ENCODE measurements at regions not wholly inside any gene's neighbourhood (a gene's known extent, or its start where the extent isn't known, plus 50 kb on each side); places are given as distances from the start of the nearest gene placed in this dataset.

GRCh38 chr1:60547821-60548220 is 474.3 kb upstream of the C1orf87 start:
- Mint-ChIP-seq H3K36me3 (ENCODE audit: low read depth, unreplicated experiment) (no peaks in the 10 kb centered on the region), H3K9me3 (ENCODE audit: unreplicated experiment) (no peaks in the 10 kb centered on the region), H3K27me3 (ENCODE audit: unreplicated experiment) (peaks cover 4% of the 10 kb centered on the region), H3K27ac (ENCODE audit: unreplicated experiment) (no peak overlapping the region), H3K4me3 (ENCODE audit: unreplicated experiment) (no peak overlapping the region), H3K4me1 (ENCODE audit: unreplicated experiment) (no peaks in the 10 kb centered on the region)
- DNase-seq (ENCODE audit: low spot score) = no peak
- TF ChIP-seq CTCF (IDR thresholded peaks at IDR 0.05; ENCODE audit: unreplicated experiment) = no peak

GRCh38 chr1:60541831-60542532 is 468.4 kb upstream of the C1orf87 start:
- H3K27ac Mint-ChIP-seq (ENCODE audit: unreplicated experiment) = no peak overlapping the region
- peaks cover 15% of the 10 kb centered on the region for H3K4me1 Mint-ChIP-seq (ENCODE audit: unreplicated experiment)
- H3K9me3 Mint-ChIP-seq (ENCODE audit: unreplicated experiment) = no peaks in the 10 kb centered on the region
- no peaks in the 10 kb centered on the region for H3K27me3 Mint-ChIP-seq (ENCODE audit: unreplicated experiment)
- DNase-seq (ENCODE audit: low spot score) = no peak
- TF ChIP-seq CTCF (IDR thresholded peaks at IDR 0.05; ENCODE audit: unreplicated experiment) = no peak
- no peaks in the 10 kb centered on the region for H3K36me3 Mint-ChIP-seq (ENCODE audit: low read depth, unreplicated experiment)
- no peak overlapping the region for H3K4me3 Mint-ChIP-seq (ENCODE audit: unreplicated experiment)

GRCh38 chr1:60540141-60540540 is 466.6 kb upstream of the C1orf87 start:
- Mint-ChIP-seq H3K4me3 (ENCODE audit: unreplicated experiment) (no peak overlapping the region), H3K9me3 (ENCODE audit: unreplicated experiment) (no peaks in the 10 kb centered on the region), H3K36me3 (ENCODE audit: low read depth, unreplicated experiment) (no peaks in the 10 kb centered on the region), H3K4me1 (ENCODE audit: unreplicated experiment) (peaks cover 15% of the 10 kb centered on the region), H3K27me3 (ENCODE audit: unreplicated experiment) (no peaks in the 10 kb centered on the region), H3K27ac (ENCODE audit: unreplicated experiment) (no peak overlapping the region)
- no peak for DNase-seq (ENCODE audit: low spot score)
- TF ChIP-seq CTCF (IDR thresholded peaks at IDR 0.05; ENCODE audit: unreplicated experiment) = no peak

GRCh38 chr1:60535713-60536112 is 462.1 kb upstream of the C1orf87 start:
- H3K4me3 Mint-ChIP-seq (ENCODE audit: unreplicated experiment) = no peak overlapping the region
- no peak for DNase-seq (ENCODE audit: low spot score)
- no peaks in the 10 kb centered on the region for H3K4me1 Mint-ChIP-seq (ENCODE audit: unreplicated experiment)
- no peak overlapping the region for H3K27ac Mint-ChIP-seq (ENCODE audit: unreplicated experiment)
- no peaks in the 10 kb centered on the region for H3K9me3 Mint-ChIP-seq (ENCODE audit: unreplicated experiment)
- no peaks in the 10 kb centered on the region for H3K27me3 Mint-ChIP-seq (ENCODE audit: unreplicated experiment)
- no peak for TF ChIP-seq CTCF (IDR thresholded peaks at IDR 0.05; ENCODE audit: unreplicated experiment)
- no peaks in the 10 kb centered on the region for H3K36me3 Mint-ChIP-seq (ENCODE audit: low read depth, unreplicated experiment)

GRCh38 chr1:60527567-60527966 is 454.0 kb upstream of the C1orf87 start:
- Mint-ChIP-seq H3K27me3 (ENCODE audit: unreplicated experiment) (peaks cover 3% of the 10 kb centered on the region), H3K9me3 (ENCODE audit: unreplicated experiment) (no peaks in the 10 kb centered on the region), H3K4me1 (ENCODE audit: unreplicated experiment) (no peaks in the 10 kb centered on the region), H3K4me3 (ENCODE audit: unreplicated experiment) (no peak overlapping the region), H3K27ac (ENCODE audit: unreplicated experiment) (no peak overlapping the region), H3K36me3 (ENCODE audit: low read depth, unreplicated experiment) (no peaks in the 10 kb centered on the region)
- TF ChIP-seq CTCF (IDR thresholded peaks at IDR 0.05; ENCODE audit: unreplicated experiment) = no peak
- no peak for DNase-seq (ENCODE audit: low spot score)

Measured in endothelial cell (in vitro differentiated cells).